IPS-18c (cell line): ENCODE measurements at regions not wholly inside any gene's neighbourhood (a gene's known extent, or its start where the extent isn't known, plus 50 kb on each side); places are given as distances from the start of the nearest gene placed in this dataset.

Source experiments
- H3K4me3 ChIP-seq: 2 replicates; pipeline ENCODE4 v1.7.0; 2013; ENCODE audit warnings: low read depth, mild to moderate bottlenecking, low read length, moderate library complexity; ENCODE audit not compliant: insufficient read depth
- H3K9me3 ChIP-seq: one replicate; pipeline ENCODE4 v1.6.1; 2013; ENCODE audit warnings: mild to moderate bottlenecking, low read length, moderate library complexity; ENCODE audit not compliant: control insufficient read depth, insufficient read depth

- no peaks in the 10 kb centered on the region for H3K9me3 ChIP-seq
- no peak overlapping the region for H3K4me3 ChIP-seq
Measured at GRCh38 chr12:115830070-115830469, 447.4 kb downstream of the MED13L start.

GRCh38 chr12:115828168-115828567, 449.3 kb downstream of the MED13L start:
- H3K4me3 ChIP-seq, result no peak overlapping the region
- H3K9me3 ChIP-seq, result no peaks in the 10 kb centered on the region

GRCh38 chr12:115824936-115825602, 452.4 kb downstream of the MED13L start:
- no peak overlapping the region for H3K4me3 ChIP-seq
- H3K9me3 ChIP-seq, result no peaks in the 10 kb centered on the region

GRCh38 chr12:115823635-115824034, 453.9 kb downstream of the MED13L start:
- H3K9me3 ChIP-seq, result no peaks in the 10 kb centered on the region
- no peak overlapping the region for H3K4me3 ChIP-seq

GRCh38 chr12:115820656-115821055, 456.8 kb downstream of the MED13L start:
- Histone ChIP-seq H3K4me3 (no peak overlapping the region), H3K9me3 (no peaks in the 10 kb centered on the region)

GRCh38 chr12:115818973-115819372, 458.5 kb downstream of the MED13L start:
- no peaks in the 10 kb centered on the region for H3K9me3 ChIP-seq
- no peak overlapping the region for H3K4me3 ChIP-seq

GRCh38 chr12:115817389-115817788, 460.1 kb downstream of the MED13L start:
- Histone ChIP-seq H3K4me3 (no peak overlapping the region), H3K9me3 (no peaks in the 10 kb centered on the region)

- no peaks in the 10 kb centered on the region for H3K9me3 ChIP-seq
- H3K4me3 ChIP-seq, result no peak overlapping the region
Measured at GRCh38 chr12:115815924-115816323, 461.6 kb downstream of the MED13L start.

GRCh38 chr12:115813256-115813655, 464.2 kb downstream of the MED13L start:
- Histone ChIP-seq H3K9me3 (no peaks in the 10 kb centered on the region), H3K4me3 (no peak overlapping the region)

- Histone ChIP-seq H3K9me3 (no peaks in the 10 kb centered on the region), H3K4me3 (no peak overlapping the region)
Measured at GRCh38 chr12:115811929-115812328, 465.6 kb downstream of the MED13L start.

- H3K4me3 ChIP-seq, result no peak overlapping the region
- no peaks in the 10 kb centered on the region for H3K9me3 ChIP-seq
Measured at GRCh38 chr12:115811045-115811444, 466.4 kb downstream of the MED13L start.

- Histone ChIP-seq H3K4me3 (no peak overlapping the region), H3K9me3 (no peaks in the 10 kb centered on the region)
Measured at GRCh38 chr12:115810122-115810901, 467.2 kb downstream of the MED13L start.

- no peaks in the 10 kb centered on the region for H3K9me3 ChIP-seq
- no peak overlapping the region for H3K4me3 ChIP-seq
Measured at GRCh38 chr12:115806000-115806399, 471.5 kb downstream of the MED13L start.

GRCh38 chr12:115802767-115803166, 474.7 kb downstream of the MED13L start:
- Histone ChIP-seq H3K4me3 (no peak overlapping the region), H3K9me3 (no peaks in the 10 kb centered on the region)

GRCh38 chr12:115801871-115802270, 475.6 kb downstream of the MED13L start:
- H3K4me3 ChIP-seq, result no peak overlapping the region
- H3K9me3 ChIP-seq, result no peaks in the 10 kb centered on the region

GRCh38 chr12:115799610-115800009, 477.9 kb downstream of the MED13L start:
- H3K4me3 ChIP-seq, result no peak overlapping the region
- no peaks in the 10 kb centered on the region for H3K9me3 ChIP-seq

- H3K9me3 ChIP-seq, result no peaks in the 10 kb centered on the region
- no peak overlapping the region for H3K4me3 ChIP-seq
Measured at GRCh38 chr12:115798309-115798917, 479.1 kb downstream of the MED13L start.

- Histone ChIP-seq H3K9me3 (no peaks in the 10 kb centered on the region), H3K4me3 (no peak overlapping the region)
Measured at GRCh38 chr12:115794659-115795081, 482.8 kb downstream of the MED13L start.
